WTC11 (cell line): ENCODE measurements at regions not wholly inside any gene's neighbourhood (a gene's known extent, or its start where the extent isn't known, plus 50 kb on each side); places are given as distances from the start of the nearest gene placed in this dataset.

Source experiments
- ATAC-seq: fragments of 200-7000 bp; cut with Tn5 transposase; 2 replicates; pipeline ENCODE4 v1.10.0; 2021; ENCODE audit warnings: mild to moderate bottlenecking, moderate library complexity
- CTCF ChIA-PET: fragments of 300-600 bp; sonication (Branson Sonifier 250); formaldehyde crosslinking; loops from one replicate; lab custom pipeline; 2021; ENCODE audit warnings: antibody characterized with exemption; lab: Charles Lee
- POLR2A ChIA-PET: fragments of 350-600 bp; sonication (Branson Sonifier 250); formaldehyde crosslinking; loops from one replicate; lab custom pipeline; 2021; ENCODE audit warnings: antibody characterized with exemption; lab: Charles Lee
- DNase-seq: peaks from one replicate; pipeline ENCODE4 v3.0.0; 2021; ENCODE audit warnings: low spot score
- H3K27ac Mint-ChIP-seq: 2 replicates; pipeline ENCODE4 v1.8.0; 2021; ENCODE audit warnings: mixed read lengths
- H3K27me3 Mint-ChIP-seq: 2 replicates; pipeline ENCODE4 v1.8.0; 2021; ENCODE audit warnings: low read depth, mild to moderate bottlenecking, moderate library complexity, mixed read lengths
- H3K36me3 Mint-ChIP-seq: 2 replicates; pipeline ENCODE4 v1.8.0; 2021; ENCODE audit warnings: mixed read lengths
- H3K4me1 Mint-ChIP-seq: 2 replicates; pipeline ENCODE4 v1.8.0; 2022; ENCODE audit warnings: mixed read lengths
- H3K4me3 Mint-ChIP-seq: 2 replicates; pipeline ENCODE4 v1.8.0; 2021; ENCODE audit warnings: mild to moderate bottlenecking, moderate library complexity, mixed read lengths
- H3K9me3 Mint-ChIP-seq: 2 replicates; pipeline ENCODE4 v1.8.0; 2021; ENCODE audit warnings: mixed read lengths
- CREM ChIP-seq: sonication (generic); formaldehyde crosslinking; IDR thresholded peaks from 2 replicates; pipeline ENCODE4 v1.8.1; 2022; ENCODE audit warnings: mild to moderate bottlenecking, missing genetic modification reagents, moderate library complexity
- E2F1 ChIP-seq: sonication (generic); formaldehyde crosslinking; IDR thresholded peaks from 2 replicates; pipeline ENCODE4 v1.8.0; 2022; ENCODE audit warnings: mild to moderate bottlenecking, missing genetic modification reagents
- E2F5 ChIP-seq: sonication (generic); formaldehyde crosslinking; IDR thresholded peaks from 2 replicates; pipeline ENCODE4 v1.8.1; 2022; ENCODE audit warnings: mild to moderate bottlenecking, moderate library complexity, missing genetic modification reagents
- ERG ChIP-seq: fragments of 250-450 bp; sonication (Bioruptor Pico); IDR thresholded peaks from 2 replicates; pipeline ENCODE4 v1.8.0; 2021; ENCODE audit warnings: mild to moderate bottlenecking
- GABPB1 ChIP-seq: sonication (generic); formaldehyde crosslinking; IDR thresholded peaks from 2 replicates; pipeline ENCODE4 v1.8.1; 2023; ENCODE audit warnings: mild to moderate bottlenecking, missing genetic modification reagents
- GTF2I ChIP-seq: fragments of 250-450 bp; sonication (Bioruptor Pico); conservative IDR thresholded peaks from 2 replicates; pipeline ENCODE4 v1.4.0; 2021; ENCODE audit warnings: mild to moderate bottlenecking
- HMGXB4 ChIP-seq: sonication (generic); formaldehyde crosslinking; IDR thresholded peaks from 2 replicates; pipeline ENCODE4 v1.8.1; 2023; ENCODE audit warnings: mild to moderate bottlenecking, moderate library complexity, missing genetic modification reagents
- IRF2 ChIP-seq: sonication (generic); formaldehyde crosslinking; IDR thresholded peaks from 2 replicates; pipeline ENCODE4 v1.8.0; 2022; ENCODE audit warnings: low read depth, missing genetic modification reagents, borderline replicate concordance
- KAT7 ChIP-seq: sonication (generic); formaldehyde crosslinking; IDR thresholded peaks from 2 replicates; pipeline ENCODE4 v1.8.1; 2023; ENCODE audit warnings: missing genetic modification reagents, mild to moderate bottlenecking, borderline replicate concordance
- SMAD4 ChIP-seq: sonication (generic); formaldehyde crosslinking; IDR thresholded peaks from 2 replicates; pipeline ENCODE4 v1.8.0; 2022; ENCODE audit warnings: mild to moderate bottlenecking, missing genetic modification reagents
- TCF7 ChIP-seq: sonication (generic); formaldehyde crosslinking; IDR thresholded peaks from 2 replicates; pipeline ENCODE4 v1.8.0; 2022; ENCODE audit warnings: mild to moderate bottlenecking, low read depth, missing genetic modification reagents, moderate library complexity
- TEAD1 ChIP-seq: sonication (generic); formaldehyde crosslinking; IDR thresholded peaks from 2 replicates; pipeline ENCODE4 v1.8.0; 2022; ENCODE audit warnings: mild to moderate bottlenecking, missing genetic modification reagents
- ZNF121 ChIP-seq: sonication (generic); formaldehyde crosslinking; IDR thresholded peaks from 2 replicates; pipeline ENCODE4 v1.8.0; 2023; ENCODE audit warnings: missing genetic modification reagents
- ZNF263 ChIP-seq: sonication (generic); formaldehyde crosslinking; IDR thresholded peaks from 2 replicates; pipeline ENCODE4 v1.8.1; 2022; ENCODE audit warnings: low read depth, mild to moderate bottlenecking, moderate library complexity, missing genetic modification reagents
- ZNF317 ChIP-seq: sonication (generic); formaldehyde crosslinking; IDR thresholded peaks from 2 replicates; pipeline ENCODE4 v1.8.1; 2023; ENCODE audit warnings: low read depth, mild to moderate bottlenecking, moderate library complexity, missing genetic modification reagents, borderline replicate concordance
- ZNF423 ChIP-seq: fragments of 250-450 bp; sonication (Bioruptor Pico); IDR thresholded peaks from 2 replicates; pipeline ENCODE4 v2.1.2; 2022; ENCODE audit warnings: mild to moderate bottlenecking, moderate library complexity
- TF ChIP-seq, protein P1 (sequence below): sonication (generic); formaldehyde crosslinking; IDR thresholded peaks from 2 replicates; pipeline ENCODE4 v1.8.1; 2022; ENCODE audit warnings: low read depth, mild to moderate bottlenecking, moderate library complexity, missing genetic modification reagents, borderline replicate concordance
- TF ChIP-seq, protein P2 (sequence below): fragments of 250-450 bp; sonication (Bioruptor Pico); IDR thresholded peaks from 2 replicates; pipeline ENCODE4 v1.9.0; 2021; ENCODE audit warnings: mild to moderate bottlenecking
- TF ChIP-seq, protein P3 (sequence below): sonication (generic); formaldehyde crosslinking; IDR thresholded peaks from 2 replicates; pipeline ENCODE4 v1.8.0; 2022; ENCODE audit warnings: mild to moderate bottlenecking, missing genetic modification reagents
- TF ChIP-seq, protein P4 (sequence below): sonication (generic); formaldehyde crosslinking; IDR thresholded peaks from 2 replicates; pipeline ENCODE4 v1.8.0; 2023; ENCODE audit warnings: missing genetic modification reagents
- TF ChIP-seq, protein P5 (sequence below): sonication (generic); formaldehyde crosslinking; IDR thresholded peaks from 2 replicates; pipeline ENCODE4 v1.8.1; 2022; ENCODE audit warnings: mild to moderate bottlenecking, missing genetic modification reagents, moderate library complexity, borderline replicate concordance

- CTCF ChIA-PET: no interaction called here
- no peaks in the 10 kb centered on the region for H3K27me3 Mint-ChIP-seq
- H3K4me3 Mint-ChIP-seq: no peak overlapping the region
- no peak for ATAC-seq
- DNase-seq: no peak
- POLR2A ChIA-PET: no interaction called here
- H3K4me1 Mint-ChIP-seq: no peaks in the 10 kb centered on the region
- no peak overlapping the region for H3K27ac Mint-ChIP-seq
- H3K36me3 Mint-ChIP-seq: no peaks in the 10 kb centered on the region
- H3K9me3 Mint-ChIP-seq: peaks cover 3% of the 10 kb centered on the region; the same call in 1 of the 2 replicates
- TF ChIP-seq IRF2 (CRISPR knock-in tag): no peak
- no peak for TF ChIP-seq ZNF121 (CRISPR knock-in tag)
- TF ChIP-seq, protein P1, sequence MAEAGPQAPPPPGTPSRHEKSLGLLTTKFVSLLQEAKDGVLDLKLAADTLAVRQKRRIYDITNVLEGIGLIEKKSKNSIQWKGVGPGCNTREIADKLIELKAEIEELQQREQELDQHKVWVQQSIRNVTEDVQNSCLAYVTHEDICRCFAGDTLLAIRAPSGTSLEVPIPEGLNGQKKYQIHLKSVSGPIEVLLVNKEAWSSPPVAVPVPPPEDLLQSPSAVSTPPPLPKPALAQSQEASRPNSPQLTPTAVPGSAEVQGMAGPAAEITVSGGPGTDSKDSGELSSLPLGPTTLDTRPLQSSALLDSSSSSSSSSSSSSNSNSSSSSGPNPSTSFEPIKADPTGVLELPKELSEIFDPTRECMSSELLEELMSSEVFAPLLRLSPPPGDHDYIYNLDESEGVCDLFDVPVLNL (CRISPR knock-in tag): no peak
- TF ChIP-seq ERG: no peak
- no peak for TF ChIP-seq GTF2I (CRISPR knock-in tag)
- no peak for TF ChIP-seq TCF7 (CRISPR knock-in tag)
Measured at GRCh38 chr6:4598384-4598995, 177.7 kb upstream of the CDYL start.

DNA sequence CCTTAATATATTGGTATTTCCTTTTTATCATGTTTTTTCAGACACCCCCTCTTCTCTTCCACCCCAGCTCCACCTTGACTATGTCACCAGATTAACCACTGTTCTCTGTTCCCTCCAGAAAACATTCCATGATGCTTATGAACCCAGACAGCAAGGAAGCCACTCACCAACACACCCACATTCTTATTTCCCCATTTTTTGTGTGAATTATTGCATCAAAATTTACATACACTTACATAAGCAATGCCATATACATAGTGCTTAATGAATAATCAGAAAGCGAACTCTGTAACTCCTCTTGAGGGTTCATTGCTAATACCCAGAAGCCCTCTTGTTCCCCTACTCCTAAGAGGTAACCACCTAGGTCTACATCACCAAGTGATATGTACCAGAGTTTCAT is 182.3 kb upstream of the CDYL start:
- Mint-ChIP-seq H3K9me3 (peaks cover 4% of the 10 kb centered on the region; the same call in 1 of the 2 replicates), H3K4me3 (no peak overlapping the region), H3K36me3 (no peaks in the 10 kb centered on the region), H3K27ac (no peak overlapping the region), H3K4me1 (no peaks in the 10 kb centered on the region), H3K27me3 (no peaks in the 10 kb centered on the region)
- TF ChIP-seq TEAD1 (CRISPR knock-in tag): no peak
- TF ChIP-seq CREM (CRISPR knock-in tag): no peak
- TF ChIP-seq KAT7 (CRISPR knock-in tag): no peak
- TF ChIP-seq E2F5: no peak
- TF ChIP-seq ZNF121 (CRISPR knock-in tag): no peak
- DNase-seq (no peak), ATAC-seq (no peak)
- CTCF ChIA-PET: no interaction called here
- POLR2A ChIA-PET: no interaction called here

DNA sequence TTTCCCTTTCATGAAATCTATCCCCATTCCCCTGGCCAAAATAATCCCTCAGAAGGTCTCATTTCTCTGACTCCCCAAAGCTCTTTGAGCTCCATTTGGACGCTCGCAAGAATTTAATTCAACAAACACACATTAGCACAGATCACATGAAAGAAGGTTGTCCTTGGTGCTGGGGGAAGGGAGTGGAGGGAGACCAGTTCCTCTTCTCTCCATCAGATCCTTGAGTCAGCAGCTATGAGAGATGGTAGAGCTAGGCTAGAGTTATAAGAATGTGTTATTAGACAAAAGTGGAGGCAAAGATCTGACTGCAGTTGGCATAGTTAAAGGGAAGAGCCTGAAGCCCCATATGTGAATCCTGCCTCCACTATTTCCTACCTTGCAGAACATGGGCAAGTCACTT is 184.2 kb upstream of the CDYL start:
- Mint-ChIP-seq H3K36me3 (no peaks in the 10 kb centered on the region), H3K27ac (no peak overlapping the region), H3K4me1 (no peaks in the 10 kb centered on the region), H3K4me3 (no peak overlapping the region), H3K9me3 (peaks cover 4% of the 10 kb centered on the region; the same call in 1 of the 2 replicates), H3K27me3 (no peaks in the 10 kb centered on the region)
- POLR2A ChIA-PET: no interaction called here
- CTCF ChIA-PET: no interaction called here
- DNase-seq (no peak), ATAC-seq (no peak)
- no peak for TF ChIP-seq SMAD4 (CRISPR knock-in tag)
- TF ChIP-seq E2F1 (CRISPR knock-in tag): no peak
- no peak for TF ChIP-seq ZNF121 (CRISPR knock-in tag)
- no peak for TF ChIP-seq TEAD1 (CRISPR knock-in tag)
- no peak for TF ChIP-seq ZNF317 (CRISPR knock-in tag)
- TF ChIP-seq, protein P2, sequence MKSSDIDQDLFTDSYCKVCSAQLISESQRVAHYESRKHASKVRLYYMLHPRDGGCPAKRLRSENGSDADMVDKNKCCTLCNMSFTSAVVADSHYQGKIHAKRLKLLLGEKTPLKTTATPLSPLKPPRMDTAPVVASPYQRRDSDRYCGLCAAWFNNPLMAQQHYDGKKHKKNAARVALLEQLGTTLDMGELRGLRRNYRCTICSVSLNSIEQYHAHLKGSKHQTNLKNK (CRISPR knock-in tag): no peak
- TF ChIP-seq, protein P3, sequence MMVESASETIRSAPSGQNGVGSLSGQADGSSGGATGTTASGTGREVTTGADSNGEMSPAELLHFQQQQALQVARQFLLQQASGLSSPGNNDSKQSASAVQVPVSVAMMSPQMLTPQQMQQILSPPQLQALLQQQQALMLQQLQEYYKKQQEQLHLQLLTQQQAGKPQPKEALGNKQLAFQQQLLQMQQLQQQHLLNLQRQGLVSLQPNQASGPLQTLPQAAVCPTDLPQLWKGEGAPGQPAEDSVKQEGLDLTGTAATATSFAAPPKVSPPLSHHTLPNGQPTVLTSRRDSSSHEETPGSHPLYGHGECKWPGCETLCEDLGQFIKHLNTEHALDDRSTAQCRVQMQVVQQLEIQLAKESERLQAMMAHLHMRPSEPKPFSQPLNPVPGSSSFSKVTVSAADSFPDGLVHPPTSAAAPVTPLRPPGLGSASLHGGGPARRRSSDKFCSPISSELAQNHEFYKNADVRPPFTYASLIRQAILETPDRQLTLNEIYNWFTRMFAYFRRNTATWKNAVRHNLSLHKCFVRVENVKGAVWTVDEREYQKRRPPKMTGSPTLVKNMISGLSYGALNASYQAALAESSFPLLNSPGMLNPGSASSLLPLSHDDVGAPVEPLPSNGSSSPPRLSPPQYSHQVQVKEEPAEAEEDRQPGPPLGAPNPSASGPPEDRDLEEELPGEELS (CRISPR knock-in tag): no peak
- no peak for TF ChIP-seq HMGXB4 (CRISPR knock-in tag)
- TF ChIP-seq, protein P4, sequence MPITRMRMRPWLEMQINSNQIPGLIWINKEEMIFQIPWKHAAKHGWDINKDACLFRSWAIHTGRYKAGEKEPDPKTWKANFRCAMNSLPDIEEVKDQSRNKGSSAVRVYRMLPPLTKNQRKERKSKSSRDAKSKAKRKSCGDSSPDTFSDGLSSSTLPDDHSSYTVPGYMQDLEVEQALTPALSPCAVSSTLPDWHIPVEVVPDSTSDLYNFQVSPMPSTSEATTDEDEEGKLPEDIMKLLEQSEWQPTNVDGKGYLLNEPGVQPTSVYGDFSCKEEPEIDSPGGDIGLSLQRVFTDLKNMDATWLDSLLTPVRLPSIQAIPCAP (CRISPR knock-in tag): no peak
- no peak for TF ChIP-seq ZNF423 (CRISPR knock-in tag)
- TF ChIP-seq GABPB1: no peak
- TF ChIP-seq, protein P5, sequence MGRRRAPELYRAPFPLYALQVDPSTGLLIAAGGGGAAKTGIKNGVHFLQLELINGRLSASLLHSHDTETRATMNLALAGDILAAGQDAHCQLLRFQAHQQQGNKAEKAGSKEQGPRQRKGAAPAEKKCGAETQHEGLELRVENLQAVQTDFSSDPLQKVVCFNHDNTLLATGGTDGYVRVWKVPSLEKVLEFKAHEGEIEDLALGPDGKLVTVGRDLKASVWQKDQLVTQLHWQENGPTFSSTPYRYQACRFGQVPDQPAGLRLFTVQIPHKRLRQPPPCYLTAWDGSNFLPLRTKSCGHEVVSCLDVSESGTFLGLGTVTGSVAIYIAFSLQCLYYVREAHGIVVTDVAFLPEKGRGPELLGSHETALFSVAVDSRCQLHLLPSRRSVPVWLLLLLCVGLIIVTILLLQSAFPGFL (CRISPR knock-in tag): no peak
- TF ChIP-seq ZNF263: no peak
